ENCODE measurements at regions not wholly inside any gene's neighbourhood (a gene's known extent, or its start where the extent isn't known, plus 50 kb on each side); places are given as distances from the start of the nearest gene placed in this dataset.

DNA sequence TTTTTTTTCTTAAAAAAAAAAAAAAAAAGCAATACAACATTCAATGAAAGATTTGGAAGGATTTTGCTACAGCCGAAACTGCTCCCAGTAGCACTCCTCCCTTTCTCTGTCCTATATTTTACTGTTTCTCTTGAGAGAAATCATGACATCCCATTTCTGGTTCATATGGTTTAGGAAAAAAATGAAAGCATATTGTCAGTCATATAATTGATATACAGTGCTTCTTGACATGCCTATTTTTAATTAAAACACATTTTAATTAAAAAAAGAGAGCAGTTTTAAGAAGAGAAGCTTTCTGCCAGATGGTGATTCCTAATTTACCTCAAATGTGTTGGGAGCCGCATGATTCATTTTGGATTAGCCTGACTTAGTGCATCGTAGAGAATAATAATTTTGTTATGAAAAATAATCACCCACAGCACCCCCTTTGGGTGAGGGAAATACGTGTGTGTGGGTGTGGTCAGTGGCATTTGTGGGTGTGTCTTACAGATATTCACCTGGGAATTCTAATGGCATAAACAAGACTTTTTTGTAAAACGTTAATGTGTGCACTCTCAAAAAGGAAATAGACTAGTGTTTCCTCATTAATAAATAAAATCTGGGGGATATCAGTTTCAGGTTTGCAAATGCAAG, 544.5 kb downstream of the MFSD1 start:
- Histone ChIP-seq H3K27me3 (ENCODE audit: insufficient read depth, low read length) (no peaks in the 10 kb centered on the region), H3K9me3 (ENCODE audit: control insufficient read depth in 1 of 2, insufficient read depth in 1 of 2, low read depth in 1 of 2, low read length in 2 of 2) (no peaks in the 10 kb centered on the region), H3K4me2 (ENCODE audit: low read length) (no peak overlapping the region), H3K36me3 (ENCODE audit: control insufficient read depth in 1 of 2, insufficient read depth in 2 of 2, low read length in 2 of 2) (no peaks in the 10 kb centered on the region), H3K4me1 (ENCODE audit: control insufficient read depth in 1 of 2, insufficient read depth in 2 of 2, low read length in 2 of 2) (no peaks in the 10 kb centered on the region), H4K20me1 (ENCODE audit: insufficient read depth) (no peaks in the 10 kb centered on the region), H2AFZ (ENCODE audit: low read depth, low read length, poor library complexity, severe bottlenecking) (no peak overlapping the region), H3K9me2 (ENCODE audit: insufficient read depth) (no peaks in the 10 kb centered on the region), H3K9ac (ENCODE audit: low read length) (no peak overlapping the region), H3K27ac (ENCODE audit: low read depth, low read length) (no peak overlapping the region), H3K79me2 (ENCODE audit: insufficient read depth, low read length) (no peaks in the 10 kb centered on the region), H3K4me3 (replicated peaks in 1 of 2; ENCODE audit: low read depth in 1 of 2, low read length in 2 of 2) (no peak overlapping the region)
- DNase-seq (ENCODE audit: low read depth, low spot score), result peak; percentile 4
- ChIA-PET CTCF (no interaction called here), POLR2A (no interaction called here), RAD21 (ENCODE audit: low non-redundant PET in 1 of 2, low total read pairs in 2 of 2, uncharacterized antibody in 2 of 2, unreplicated experiment in 2 of 2) (no interaction called here)
- peak; percentile 71 for ATAC-seq
- intact Hi-C loops (cut with micrococcal nuclease), result no loop called here
- TF ChIP-seq CBX3 (IDR thresholded peaks at IDR 0.05; ENCODE audit: low read depth), result no peak
- TF ChIP-seq, protein P1, sequence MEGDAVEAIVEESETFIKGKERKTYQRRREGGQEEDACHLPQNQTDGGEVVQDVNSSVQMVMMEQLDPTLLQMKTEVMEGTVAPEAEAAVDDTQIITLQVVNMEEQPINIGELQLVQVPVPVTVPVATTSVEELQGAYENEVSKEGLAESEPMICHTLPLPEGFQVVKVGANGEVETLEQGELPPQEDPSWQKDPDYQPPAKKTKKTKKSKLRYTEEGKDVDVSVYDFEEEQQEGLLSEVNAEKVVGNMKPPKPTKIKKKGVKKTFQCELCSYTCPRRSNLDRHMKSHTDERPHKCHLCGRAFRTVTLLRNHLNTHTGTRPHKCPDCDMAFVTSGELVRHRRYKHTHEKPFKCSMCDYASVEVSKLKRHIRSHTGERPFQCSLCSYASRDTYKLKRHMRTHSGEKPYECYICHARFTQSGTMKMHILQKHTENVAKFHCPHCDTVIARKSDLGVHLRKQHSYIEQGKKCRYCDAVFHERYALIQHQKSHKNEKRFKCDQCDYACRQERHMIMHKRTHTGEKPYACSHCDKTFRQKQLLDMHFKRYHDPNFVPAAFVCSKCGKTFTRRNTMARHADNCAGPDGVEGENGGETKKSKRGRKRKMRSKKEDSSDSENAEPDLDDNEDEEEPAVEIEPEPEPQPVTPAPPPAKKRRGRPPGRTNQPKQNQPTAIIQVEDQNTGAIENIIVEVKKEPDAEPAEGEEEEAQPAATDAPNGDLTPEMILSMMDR (IDR thresholded peaks at IDR 0.05 in 2 of 3, conservative IDR thresholded peaks at IDR 0.05 in 1 of 3; ENCODE audit: borderline replicate concordance in 1 of 3, insufficient read depth in 1 of 3, low read depth in 2 of 3, low read length in 2 of 3), result peak in 2 of 3 experiments; percentile 11 to 55; a peak in 2 of 6 replicates
- BruUV-seq (replicated peaks), result no TSS peak

DNA sequence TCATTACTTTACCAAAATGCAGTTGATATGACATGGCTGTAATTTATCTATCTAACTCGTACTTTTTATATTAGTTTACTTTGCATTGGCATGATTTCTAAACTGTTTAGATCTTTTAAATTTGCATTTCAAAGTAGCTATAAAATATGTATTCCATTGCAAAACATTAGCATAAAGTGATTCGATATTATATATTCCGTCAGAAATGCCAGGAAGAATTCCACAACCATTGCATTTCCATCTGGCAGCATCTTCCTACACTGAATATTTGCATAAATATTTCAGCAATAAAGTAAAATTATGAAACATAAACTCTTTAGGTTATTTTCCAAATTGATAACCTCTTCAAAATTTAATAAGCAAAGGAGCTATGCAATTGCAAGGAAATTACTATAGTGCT, 546.6 kb downstream of the MFSD1 start:
- Histone ChIP-seq H3K36me3 (ENCODE audit: control insufficient read depth in 1 of 2, insufficient read depth in 2 of 2, low read length in 2 of 2) (no peaks in the 10 kb centered on the region), H3K9ac (ENCODE audit: low read length) (no peak overlapping the region), H2AFZ (ENCODE audit: low read depth, low read length, poor library complexity, severe bottlenecking) (no peak overlapping the region), H3K79me2 (ENCODE audit: insufficient read depth, low read length) (no peaks in the 10 kb centered on the region), H3K9me2 (ENCODE audit: insufficient read depth) (no peaks in the 10 kb centered on the region), H4K20me1 (ENCODE audit: insufficient read depth) (no peaks in the 10 kb centered on the region), H3K9me3 (ENCODE audit: control insufficient read depth in 1 of 2, insufficient read depth in 1 of 2, low read depth in 1 of 2, low read length in 2 of 2) (no peaks in the 10 kb centered on the region), H3K4me2 (ENCODE audit: low read length) (no peak overlapping the region), H3K4me3 (replicated peaks in 1 of 2; ENCODE audit: low read depth in 1 of 2, low read length in 2 of 2) (no peak overlapping the region), H3K4me1 (ENCODE audit: control insufficient read depth in 1 of 2, insufficient read depth in 2 of 2, low read length in 2 of 2) (no peaks in the 10 kb centered on the region), H3K27ac (ENCODE audit: low read depth, low read length) (no peak overlapping the region), H3K27me3 (ENCODE audit: insufficient read depth, low read length) (no peaks in the 10 kb centered on the region)
- DNase-seq (ENCODE audit: low read depth, low spot score) (no peak), ATAC-seq (no peak)
- TF ChIP-seq ZFX (IDR thresholded peaks at IDR 0.05) (no peak), CBX3 (IDR thresholded peaks at IDR 0.05; ENCODE audit: low read depth) (no peak), EZH2phosphoT487 (IDR thresholded peaks at IDR 0.05; ENCODE audit: borderline replicate concordance) (no peak), SP1 (IDR thresholded peaks at IDR 0.05; ENCODE audit: low read depth) (no peak)
- TF ChIP-seq, protein P2, sequence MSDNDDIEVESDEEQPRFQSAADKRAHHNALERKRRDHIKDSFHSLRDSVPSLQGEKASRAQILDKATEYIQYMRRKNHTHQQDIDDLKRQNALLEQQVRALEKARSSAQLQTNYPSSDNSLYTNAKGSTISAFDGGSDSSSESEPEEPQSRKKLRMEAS (IDR thresholded peaks at IDR 0.05), result no peak
- no TSS peak for BruUV-seq (replicated peaks)
- intact Hi-C loops (cut with micrococcal nuclease), result no loop called here
- RAD21 ChIA-PET (ENCODE audit: low non-redundant PET in 1 of 2, low total read pairs in 2 of 2, uncharacterized antibody in 2 of 2, unreplicated experiment in 2 of 2), result no interaction called here
- CTCF ChIA-PET, result interaction anchor here (2.0 kb wide), 1 partner anchor 26 kb away, joined by 5 read pairs; no protein-coding TSS in a partner anchor
- POLR2A ChIA-PET, result no interaction called here

All from HCT116 (cell line).